K562 (cell line): ENCODE measurements at regions not wholly inside any gene's neighbourhood (a gene's known extent, or its start where the extent isn't known, plus 50 kb on each side); places are given as distances from the start of the nearest gene placed in this dataset.

ENCODE experiments used
- ATAC-seq: fragments of 200-7000 bp; cut with Tn5 transposase; 3 replicates; pipeline ENCODE4 v1.9.1; 2020; ENCODE audit warnings: moderate library complexity
- BruUV-seq: library from RNA; stranded (reverse); fragments of 400-500 nt; replicated peaks from 2 replicates; lab custom pipeline; 2021; lab: Mats Ljungman, UMichigan
- CTCF ChIA-PET: fragments of 300-600 bp; formaldehyde crosslinking; extraction: SDS; loops from one replicate; lab custom pipeline; 2021; ENCODE audit warnings: low intra/inter-chr PET ratio; lab: Yijun Ruan, JAX
- POLR2A ChIA-PET: fragments of 300-600, 350-650 bp; sonication (Branson Sonifier 250); formaldehyde crosslinking; extraction: SDS; loops from one replicate; lab custom pipeline; 2021; ENCODE audit warnings: antibody characterized with exemption, inconsistent platforms; lab: Yijun Ruan, JAX
- DNase-seq, 4 experiments: peaks; one replicate each; pipeline versions ENCODE4 v3.0.0 to v3.0.0-alpha.2; 2011 to 2018; ENCODE audit warnings: low spot score in 3 of 4, mixed read lengths in 3 of 4; ENCODE audit errors: extremely low read depth in 1 of 4
- FAIRE-seq: peaks from 2 replicates; lab custom pipeline; 2011; peaks lifted over from hg19 to GRCh38; lab: Jason Lieb, UNC
- H2AFZ ChIP-seq: 2 replicates; pipeline ENCODE4 v1.6.0; 2011; ENCODE audit warnings: low read depth, low read length, control low read depth, inconsistent platforms
- H3K27ac ChIP-seq: fragments of 200-600 bp; 3 replicates; pipeline ENCODE4 v1.8.0; 2011; ENCODE audit warnings: low read depth, mild to moderate bottlenecking, control low read depth, inconsistent platforms, low read length, moderate library complexity, mixed read lengths; ENCODE audit errors: extremely low read depth
- H3K27me3 ChIP-seq, 2 experiments: fragments of 300-600 bp in 1 of 2; 2 replicates in 1 of 2; 3 replicates in 1 of 2; pipeline versions ENCODE4 v1.6.0 to v1.8.0; 2011; ENCODE audit warnings: inconsistent platforms in 2 of 2, low read length in 2 of 2, mild to moderate bottlenecking in 1 of 2, mixed read lengths in 1 of 2, moderate library complexity in 1 of 2; ENCODE audit not compliant: control insufficient read depth in 2 of 2, insufficient read depth in 2 of 2
- H3K36me3 ChIP-seq: fragments of 300-600 bp; 3 replicates; pipeline ENCODE4 v1.8.0; 2011; ENCODE audit warnings: mild to moderate bottlenecking, low read length, inconsistent platforms; ENCODE audit not compliant: control insufficient read depth, insufficient read depth
- H3K4me1 ChIP-seq, 2 experiments: fragments of 200-600 bp in 1 of 2; replicated peaks in 1 of 2; 2 replicates in 1 of 2; 3 replicates in 1 of 2; pipeline versions ENCODE4 v1.5.1 to v1.8.0; 2011; ENCODE audit warnings: inconsistent platforms in 2 of 2, low read length in 2 of 2, mild to moderate bottlenecking in 1 of 2, mixed read lengths in 1 of 2, moderate library complexity in 1 of 2; ENCODE audit not compliant: control insufficient read depth in 2 of 2, insufficient read depth in 2 of 2
- H3K4me2 ChIP-seq: 2 replicates; pipeline ENCODE4 v1.6.1; 2011; ENCODE audit warnings: low read length, control low read depth, inconsistent platforms, mixed read lengths; ENCODE audit not compliant: insufficient read depth
- H3K4me3 ChIP-seq: fragments of 200-600 bp; sonication (generic), shearing (Covaris generic); 2 replicates; pipeline ENCODE4 v1.5.1; 2016; ENCODE audit warnings: control low read depth, inconsistent platforms
- H3K79me2 ChIP-seq: fragments of 200-600 bp; 3 replicates; pipeline ENCODE4 v1.8.0; 2011; ENCODE audit warnings: low read length, inconsistent platforms; ENCODE audit not compliant: control insufficient read depth, insufficient read depth
- H3K9ac ChIP-seq, 2 experiments: 2 replicates each; pipeline versions ENCODE4 v1.6.0 to v1.6.1; 2011; ENCODE audit warnings: low read depth in 2 of 2, low read length in 2 of 2, control low read depth in 1 of 2, inconsistent platforms in 1 of 2, mild to moderate bottlenecking in 1 of 2, mixed read lengths in 1 of 2; ENCODE audit not compliant: insufficient read depth in 1 of 2
- H3K9me1 ChIP-seq: one replicate; pipeline ENCODE4 v1.6.0; 2011; ENCODE audit warnings: inconsistent platforms, mild to moderate bottlenecking, low read length, moderate library complexity; ENCODE audit not compliant: control insufficient read depth, insufficient read depth
- H3K9me3 ChIP-seq: replicated peaks from 2 replicates; pipeline ENCODE4 v1.5.1; 2011; ENCODE audit warnings: low read depth, low read length, inconsistent platforms; ENCODE audit not compliant: control insufficient read depth, insufficient read depth
- H4K20me1 ChIP-seq: replicated peaks from 2 replicates; pipeline ENCODE4 v1.6.1; 2011; ENCODE audit warnings: low read length, inconsistent platforms, mixed read lengths; ENCODE audit not compliant: control insufficient read depth, insufficient read depth
- ATF3 ChIP-seq, 2 experiments: fragments of 450-650 bp in 1 of 2; sonication (generic) in 1 of 2; formaldehyde crosslinking in 1 of 2; IDR thresholded peaks in 1 of 2; conservative IDR thresholded peaks in 1 of 2; 2 replicates each; pipeline versions ENCODE4 v1.6.1 to v1.8.1; 2016 to 2023; ENCODE audit warnings: mild to moderate bottlenecking in 2 of 2, moderate library complexity in 2 of 2, inconsistent platforms in 1 of 2, missing genetic modification reagents in 1 of 2
- E2F4 ChIP-seq: sonication (generic); formaldehyde crosslinking; IDR thresholded peaks from 2 replicates; pipeline ENCODE4 v1.8.0; 2022; ENCODE audit warnings: mild to moderate bottlenecking, low read depth, missing genetic modification reagents
- EP300 ChIP-seq: IDR thresholded peaks from 2 replicates; pipeline ENCODE4 v1.6.1; 2012; ENCODE audit warnings: low read length, improper control_type of control experiment
- GABPB1 ChIP-seq: sonication (generic); formaldehyde crosslinking; IDR thresholded peaks from 2 replicates; pipeline ENCODE4 v1.8.0; 2022; ENCODE audit warnings: mild to moderate bottlenecking, missing genetic modification reagents
- HNRNPK ChIP-seq: fragments of 200-400 bp; formaldehyde crosslinking; IDR thresholded peaks from one replicate; pipeline ENCODE4 v1.6.1; 2018; ENCODE audit warnings: mild to moderate bottlenecking, low read depth, low read length; ENCODE audit not compliant: poor library complexity, severe bottlenecking
- NCOA2 ChIP-seq, 2 experiments: fragments of 450-650 bp; IDR thresholded peaks; 2 replicates each; pipeline ENCODE4 v1.6.1; 2018; ENCODE audit warnings: mild to moderate bottlenecking in 2 of 2, moderate library complexity in 1 of 2; ENCODE audit not compliant: partially characterized antibody in 2 of 2
- NFATC3 ChIP-seq: fragments of 450-650 bp; IDR thresholded peaks from 2 replicates; pipeline ENCODE4 v1.6.1; 2017; ENCODE audit warnings: mild to moderate bottlenecking
- RB1 ChIP-seq: fragments of 450-650 bp; IDR thresholded peaks from 2 replicates; pipeline ENCODE4 v1.6.1; 2017; ENCODE audit warnings: low read depth, mild to moderate bottlenecking
- RFX7 ChIP-seq: fragments of 250-450 bp; sonication (Bioruptor Pico); IDR thresholded peaks from 2 replicates; pipeline ENCODE4 v1.5.1; 2021; ENCODE audit warnings: mild to moderate bottlenecking
- SMC3 ChIP-seq: conservative IDR thresholded peaks from 2 replicates; pipeline ENCODE4 v1.6.1; 2011; ENCODE audit warnings: low read depth, low read length, improper control_type of control experiment; ENCODE audit not compliant: insufficient read depth
- TEAD2 ChIP-seq: fragments of 450-650 bp; IDR thresholded peaks from 2 replicates; pipeline ENCODE4 v1.6.1; 2016; ENCODE audit warnings: missing genetic modification characterization, control low read depth, missing compliant biosample characterization
- THAP7 ChIP-seq: fragments of 250-450 bp; sonication (Bioruptor Pico); IDR thresholded peaks from 2 replicates; pipeline ENCODE4 v1.5.0; 2021
- THRAP3 ChIP-seq: fragments of 450-650 bp; IDR thresholded peaks from 2 replicates; pipeline ENCODE4 v1.6.1; 2016; ENCODE audit warnings: mild to moderate bottlenecking, inconsistent platforms, borderline replicate concordance
- TSHZ1 ChIP-seq: fragments of 250-450 bp; sonication (Bioruptor Pico); IDR thresholded peaks from 2 replicates; pipeline ENCODE4 v1.4.0; 2020; ENCODE audit warnings: mild to moderate bottlenecking, moderate library complexity
- ZKSCAN8 ChIP-seq: fragments of 200-800 bp; sonication (Bioruptor generic); IDR thresholded peaks from 2 replicates; pipeline ENCODE4 v1.6.1; 2016; ENCODE audit warnings: missing genetic modification characterization, missing compliant biosample characterization
- ZNF766 ChIP-seq: fragments of 200-800 bp; sonication (Bioruptor generic); conservative IDR thresholded peaks from 2 replicates; pipeline ENCODE4 v1.6.1; 2016; ENCODE audit warnings: missing genetic modification characterization, missing compliant biosample characterization
- WGBS: fragments of 100-300 bp; shearing (Covaris generic); methylation state at CpG from one replicate; pipeline ENCODE4 v1.1.6; 2016; ENCODE audit warnings: low coverage, mixed read lengths; ENCODE audit not compliant: insufficient coverage; ENCODE audit errors: missing lambda C conversion rate; 5-methylcytosine and 5-hydroxymethylcytosine counted together
- in situ Hi-C: fragments of 300-500 bp; cut with MboI; formaldehyde crosslinking; loops from 4 replicates; pipeline ENCODE4 v1.15.0; 2018; ENCODE audit warnings: inconsistent platforms, mixed read lengths
- intact Hi-C: fragments of 100-400 bp; cut with micrococcal nuclease; formaldehyde crosslinking; loops from 2 replicates; pipeline ENCODE4 v1.14.2; 2022

- no peak for TF ChIP-seq NCOA2 (IDR thresholded peaks at IDR 0.05; ENCODE audit: partially characterized antibody in 2 of 2)
- TF ChIP-seq RFX7 (CRISPR knock-in tag), result no peak
- TF ChIP-seq E2F4 (CRISPR knock-in tag), result no peak
- TF ChIP-seq TEAD2 (tag), result no peak
- TF ChIP-seq GABPB1 (CRISPR knock-in tag), result no peak
These were observed 309.7 kb upstream of the SHH start (continued) for GRCh38 chr7:156121956-156122355.

GRCh38 chr7:156121434-156121833 is 309.2 kb upstream of the SHH start:
- H3K4me3 ChIP-seq, result no peak overlapping the region
- no peaks in the 10 kb centered on the region for H3K9me1 ChIP-seq
- no peaks in the 10 kb centered on the region for H3K9me3 ChIP-seq
- intact Hi-C loops (no loop called here), in situ Hi-C loops (no loop called here)
- no peak for FAIRE-seq
- no peaks in the 10 kb centered on the region for H3K79me2 ChIP-seq
- ChIA-PET POLR2A (interaction anchor here (0.6 kb wide), 1 partner anchor 13 kb away, joined by 3 read pairs; no protein-coding TSS in a partner anchor), CTCF (no interaction called here)
- no peak for DNase-seq
- H3K36me3 ChIP-seq, result no peaks in the 10 kb centered on the region
- H3K27ac ChIP-seq, result no peak overlapping the region
- no peak overlapping the region for H2AFZ ChIP-seq
- peaks cover 15% of the 10 kb centered on the region; the same call in 1 of the 2 replicates for H4K20me1 ChIP-seq
- peaks cover 0 to 6% of the 10 kb centered on the region in 2 experiments; a peak in 1 of 5 replicates for H3K4me1 ChIP-seq
- WGBS, result under 1% methylated on average over 10 of the region's 10 CpGs
- H3K4me2 ChIP-seq, result no peak overlapping the region
- H3K9ac ChIP-seq, result no peak overlapping the region
- peaks cover 43 to 72% of the 10 kb centered on the region in 2 experiments for H3K27me3 ChIP-seq
- no TSS peak for BruUV-seq
- ATAC-seq, result no peak
- TF ChIP-seq NFATC3 (no peak), RB1 (no peak), ZKSCAN8 (CRISPR knock-in tag) (no peak), THAP7 (CRISPR knock-in tag) (no peak), EP300 (no peak), SMC3 (no peak), TSHZ1 (no peak), ATF3 (IDR thresholded peaks at IDR 0.05) (no peak), ATF3 (CRISPR knock-in tag; conservative IDR thresholded peaks at IDR 0.05) (no peak), ZNF766 (CRISPR knock-in tag) (no peak), HNRNPK (no peak), THRAP3 (no peak)
